ENCODE measurements at regions not wholly inside any gene's neighbourhood (a gene's known extent, or its start where the extent isn't known, plus 50 kb on each side); places are given as distances from the start of the nearest gene placed in this dataset.

GRCh38 chr21:25467896-25468295, 139.4 kb downstream of the MRPL39 start:
- no peak for TF ChIP-seq EZH2 (IDR thresholded peaks at IDR 0.05; ENCODE audit: low read depth, low read length, severe bottlenecking)
- TF ChIP-seq POLR2AphosphoS5 (IDR thresholded peaks at IDR 0.05; ENCODE audit: low read depth, low read length), result no peak
- TF ChIP-seq CTCF (IDR thresholded peaks at IDR 0.05; ENCODE audit: control extremely low read depth in 1 of 3, insufficient read depth in 1 of 3, low read depth in 1 of 3, low read length in 3 of 3), result no peak
- no peak for TF ChIP-seq POLR2A (IDR thresholded peaks at IDR 0.05; ENCODE audit: control extremely low read depth in 1 of 2, low read depth in 2 of 2, low read length in 2 of 2)
- TF ChIP-seq TCF12 (IDR thresholded peaks at IDR 0.05; ENCODE audit: low read depth, low read length), result no peak
- no peak for TF ChIP-seq EP300 (IDR thresholded peaks at IDR 0.05; ENCODE audit: borderline replicate concordance in 1 of 2, low read depth in 2 of 2, low read length in 2 of 2)
- TF ChIP-seq ATF3 (IDR thresholded peaks at IDR 0.05; ENCODE audit: insufficient read depth, low read depth, low read length), result no peak
- TF ChIP-seq SAP30 (IDR thresholded peaks at IDR 0.05; ENCODE audit: insufficient read depth, insufficient replicate concordance, low read length), result no peak
- TF ChIP-seq RXRA (IDR thresholded peaks at IDR 0.05; ENCODE audit: insufficient read depth, low read depth, low read length), result no peak
- TF ChIP-seq CBX8 (IDR thresholded peaks at IDR 0.05; ENCODE audit: borderline replicate concordance, low read depth, low read length), result no peak
- TF ChIP-seq CHD2 (IDR thresholded peaks at IDR 0.05; ENCODE audit: low read length), result no peak
- TF ChIP-seq CHD7 (IDR thresholded peaks at IDR 0.05; ENCODE audit: insufficient replicate concordance, low read length), result no peak
